Neural progenitor cell (in vitro differentiated cells): ENCODE measurements at regions not wholly inside any gene's neighbourhood (a gene's known extent, or its start where the extent isn't known, plus 50 kb on each side); places are given as distances from the start of the nearest gene placed in this dataset.

Source experiments
- DNase-seq: peaks from one replicate; pipeline ENCODE4 v3.0.0-alpha.2; 2016; ENCODE audit warnings: low spot score
- H2AFZ ChIP-seq: fragments of 200-600 bp; sonication (generic); replicated peaks from 2 replicates; pipeline ENCODE4 v1.6.1; 2016; ENCODE audit warnings: antibody characterized with exemption
- H3F3A ChIP-seq: fragments of 200-600 bp; sonication (generic); 2 replicates; pipeline ENCODE4 v1.6.1; 2016; ENCODE audit warnings: antibody characterized with exemption, low read depth
- H3K27ac ChIP-seq: fragments of 200-600 bp; sonication (generic); 2 replicates; pipeline ENCODE4 v1.5.1; 2016; ENCODE audit warnings: mild to moderate bottlenecking
- H3K27me3 ChIP-seq: fragments of 200-600 bp; sonication (generic); 2 replicates; pipeline ENCODE4 v1.6.1; 2016; ENCODE audit warnings: mild to moderate bottlenecking, moderate library complexity
- H3K36me3 ChIP-seq: fragments of 200-600 bp; sonication (generic); 2 replicates; pipeline ENCODE4 v1.5.1; 2016
- H3K4me1 ChIP-seq: fragments of 200-600 bp; sonication (generic); 2 replicates; pipeline ENCODE4 v1.6.1; 2016; ENCODE audit warnings: mixed run types
- H3K4me2 ChIP-seq: fragments of 200-600 bp; sonication (generic); 2 replicates; pipeline ENCODE4 v1.6.1; 2016
- H3K4me3 ChIP-seq: fragments of 200-600 bp; sonication (generic); 2 replicates; pipeline ENCODE4 v1.5.1; 2016
- H3K79me2 ChIP-seq: fragments of 200-600 bp; sonication (generic); 2 replicates; pipeline ENCODE4 v1.6.1; 2016; ENCODE audit warnings: low read depth
- H3K9ac ChIP-seq: fragments of 200-600 bp; sonication (generic); 2 replicates; pipeline ENCODE4 v1.6.1; 2016
- H3K9me3 ChIP-seq: fragments of 200-600 bp; sonication (generic); 2 replicates; pipeline ENCODE4 v1.5.1; 2016; ENCODE audit warnings: low read depth
- H4K20me1 ChIP-seq: fragments of 200-600 bp; sonication (generic); 2 replicates; pipeline ENCODE4 v1.6.1; 2016; ENCODE audit warnings: low read depth
- H3K27ac Mint-ChIP-seq: 3 replicates; pipeline ENCODE4 v1.8.0; 2021; ENCODE audit warnings: mixed read lengths
- H3K27me3 Mint-ChIP-seq: 2 replicates; pipeline ENCODE4 v1.8.0; 2022; ENCODE audit warnings: low read depth, mild to moderate bottlenecking, inconsistent platforms, moderate library complexity, mixed read lengths; ENCODE audit not compliant: insufficient read depth
- H3K36me3 Mint-ChIP-seq: 3 replicates; pipeline ENCODE4 v1.8.0; 2021; ENCODE audit warnings: mixed read lengths
- H3K4me1 Mint-ChIP-seq: 3 replicates; pipeline ENCODE4 v1.8.0; 2021; ENCODE audit warnings: mixed read lengths
- H3K4me3 Mint-ChIP-seq: 3 replicates; pipeline ENCODE4 v1.8.0; 2021; ENCODE audit warnings: mild to moderate bottlenecking, moderate library complexity, mixed read lengths
- H3K9me3 Mint-ChIP-seq: 3 replicates; pipeline ENCODE4 v1.8.0; 2020; ENCODE audit warnings: mixed read lengths
- CTCF ChIP-seq: fragments of 200-600 bp; sonication (generic); IDR thresholded peaks from 2 replicates; pipeline ENCODE4 v1.5.1; 2017; ENCODE audit warnings: antibody characterized with exemption, mild to moderate bottlenecking
- EZH2 ChIP-seq: fragments of 200-600 bp; sonication (generic); IDR thresholded peaks from 2 replicates; pipeline ENCODE4 v1.6.1; 2017; ENCODE audit warnings: antibody characterized with exemption, mild to moderate bottlenecking, moderate library complexity
- EZH2phosphoT487 ChIP-seq: fragments of 200-600 bp; sonication (generic); IDR thresholded peaks from 2 replicates; pipeline ENCODE4 v1.6.1; 2017; ENCODE audit warnings: antibody characterized with exemption

GRCh38 chr17:65359016-65359415 is 202.4 kb downstream of the AXIN2 start:
- no peak overlapping the region for H3K4me3 Mint-ChIP-seq

GRCh38 chr17:65356536-65356935 is 204.9 kb downstream of the AXIN2 start:
- Histone ChIP-seq H3K4me1 (no peaks in the 10 kb centered on the region), H3K9ac (no peak overlapping the region), H3K36me3 (no peaks in the 10 kb centered on the region), H3F3A (no peaks in the 10 kb centered on the region), H3K4me2 (no peak overlapping the region), H3K79me2 (no peaks in the 10 kb centered on the region), H3K27me3 (no peaks in the 10 kb centered on the region), H3K9me3 (no peaks in the 10 kb centered on the region), H3K4me3 (no peak overlapping the region), H4K20me1 (no peaks in the 10 kb centered on the region), H3K27ac (no peak overlapping the region), H2AFZ (peak overlapping the region; percentile 14)
- TF ChIP-seq EZH2, result no peak
- no peak for TF ChIP-seq CTCF
- no peak for TF ChIP-seq EZH2phosphoT487
- Mint-ChIP-seq H3K4me3 (no peak overlapping the region), H3K27me3 (peaks cover 4% of the 10 kb centered on the region), H3K27ac (no peak overlapping the region), H3K4me1 (peaks cover 24% of the 10 kb centered on the region), H3K9me3 (peaks cover 2% of the 10 kb centered on the region), H3K36me3 (no peaks in the 10 kb centered on the region)
- DNase-seq, result no peak

More at GRCh38 chr17:65359016-65359415, 202.4 kb downstream of the AXIN2 start:
- TF ChIP-seq EZH2 (no peak), EZH2phosphoT487 (no peak), CTCF (no peak)
- DNase-seq, result no peak
- Mint-ChIP-seq H3K27ac (peak overlapping the region; percentile 32), H3K27me3 (peaks cover 4% of the 10 kb centered on the region), H3K4me1 (peaks cover 26% of the 10 kb centered on the region), H3K36me3 (no peaks in the 10 kb centered on the region), H3K9me3 (peaks cover 7% of the 10 kb centered on the region)
- Histone ChIP-seq H4K20me1 (no peaks in the 10 kb centered on the region), H3K9ac (no peak overlapping the region), H3K27me3 (no peaks in the 10 kb centered on the region), H3K9me3 (no peaks in the 10 kb centered on the region), H3F3A (no peaks in the 10 kb centered on the region), H3K4me3 (no peak overlapping the region), H3K4me1 (no peaks in the 10 kb centered on the region), H3K4me2 (no peak overlapping the region), H2AFZ (no peak overlapping the region), H3K27ac (no peak overlapping the region), H3K36me3 (no peaks in the 10 kb centered on the region), H3K79me2 (no peaks in the 10 kb centered on the region)

GRCh38 chr17:65355246-65355645 is 206.2 kb downstream of the AXIN2 start:
- Mint-ChIP-seq H3K4me1 (peaks cover 14% of the 10 kb centered on the region), H3K4me3 (no peak overlapping the region), H3K36me3 (no peaks in the 10 kb centered on the region), H3K27ac (no peak overlapping the region), H3K9me3 (peaks cover 8% of the 10 kb centered on the region), H3K27me3 (peaks cover 2% of the 10 kb centered on the region)
- Histone ChIP-seq H3F3A (no peaks in the 10 kb centered on the region), H3K4me1 (no peaks in the 10 kb centered on the region), H3K79me2 (no peaks in the 10 kb centered on the region), H3K4me2 (no peak overlapping the region), H3K9me3 (no peaks in the 10 kb centered on the region), H3K9ac (no peak overlapping the region), H3K27me3 (no peaks in the 10 kb centered on the region), H4K20me1 (no peaks in the 10 kb centered on the region), H2AFZ (no peak overlapping the region), H3K27ac (no peak overlapping the region), H3K36me3 (no peaks in the 10 kb centered on the region), H3K4me3 (no peak overlapping the region)
- TF ChIP-seq CTCF, result no peak
- no peak for TF ChIP-seq EZH2
- TF ChIP-seq EZH2phosphoT487, result no peak
- no peak for DNase-seq
